ENCODE measurements at regions not wholly inside any gene's neighbourhood (a gene's known extent, or its start where the extent isn't known, plus 50 kb on each side); places are given as distances from the start of the nearest gene placed in this dataset.

GRCh38 chr1:218742467-218743262 is 397.5 kb downstream of the TGFB2 start:
- DNase-seq (ENCODE audit: extremely low read depth in 1 of 4, low spot score in 3 of 4) (no peak), FAIRE-seq (no peak), ATAC-seq (no peak)
- no peak overlapping the region for H3K4me3 ChIP-seq
- H3K27me3 ChIP-seq (ENCODE audit: control insufficient read depth in 2 of 2, insufficient read depth in 2 of 2, low read length in 2 of 2): no peaks in the 10 kb centered on the region
- no TSS peak for BruUV-seq (replicated peaks)
- CTCF ChIA-PET (ENCODE audit: low intra/inter-chr PET ratio): no interaction called here
- WGBS (ENCODE audit: insufficient coverage, low coverage, missing lambda C conversion rate): 0% methylated on average over 4 of the region's 6 CpGs
- intact Hi-C loops (cut with micrococcal nuclease): no loop called here
- no peaks in the 10 kb centered on the region for H3K79me2 ChIP-seq (ENCODE audit: control insufficient read depth, insufficient read depth, low read length)
- no peaks in the 10 kb centered on the region for H4K20me1 ChIP-seq (replicated peaks; ENCODE audit: control insufficient read depth, insufficient read depth, low read length)
- in situ Hi-C loops (cut with MboI): no loop called here
- no peak overlapping the region for H3K4me2 ChIP-seq (ENCODE audit: insufficient read depth, low read length)
- H3K9ac ChIP-seq (ENCODE audit: insufficient read depth in 1 of 2, low read depth in 2 of 2, low read length in 2 of 2): no peak overlapping the region
- POLR2A ChIA-PET: no interaction called here
- H3K9me1 ChIP-seq (ENCODE audit: control insufficient read depth, insufficient read depth, low read length): no peaks in the 10 kb centered on the region
- no peaks in the 10 kb centered on the region for H3K36me3 ChIP-seq (ENCODE audit: control insufficient read depth, insufficient read depth, low read length)
- no peaks in the 10 kb centered on the region for H3K9me3 ChIP-seq (replicated peaks; ENCODE audit: control insufficient read depth, insufficient read depth, low read depth, low read length)
- H3K27ac ChIP-seq (ENCODE audit: extremely low read depth, low read depth, low read length): no peak overlapping the region
- H2AFZ ChIP-seq (ENCODE audit: low read depth, low read length): no peak overlapping the region
- H3K4me1 ChIP-seq (replicated peaks in 1 of 2; ENCODE audit: control insufficient read depth in 2 of 2, insufficient read depth in 2 of 2, low read length in 2 of 2): no peaks in the 10 kb centered on the region
- TF ChIP-seq RBM17 (IDR thresholded peaks at IDR 0.05; ENCODE audit: borderline replicate concordance, low read depth, low read length) (no peak), ARID2 (IDR thresholded peaks at IDR 0.05) (no peak), HIVEP1 (CRISPR knock-in tag; IDR thresholded peaks at IDR 0.05) (no peak), RFX7 (CRISPR knock-in tag; IDR thresholded peaks at IDR 0.05) (no peak), SRF (CRISPR knock-in tag; IDR thresholded peaks at IDR 0.05) (no peak), KLF6 (CRISPR knock-in tag; IDR thresholded peaks at IDR 0.05; ENCODE audit: borderline replicate concordance) (no peak), CXXC5 (CRISPR knock-in tag; IDR thresholded peaks at IDR 0.05) (no peak)
- TF ChIP-seq, protein P1, sequence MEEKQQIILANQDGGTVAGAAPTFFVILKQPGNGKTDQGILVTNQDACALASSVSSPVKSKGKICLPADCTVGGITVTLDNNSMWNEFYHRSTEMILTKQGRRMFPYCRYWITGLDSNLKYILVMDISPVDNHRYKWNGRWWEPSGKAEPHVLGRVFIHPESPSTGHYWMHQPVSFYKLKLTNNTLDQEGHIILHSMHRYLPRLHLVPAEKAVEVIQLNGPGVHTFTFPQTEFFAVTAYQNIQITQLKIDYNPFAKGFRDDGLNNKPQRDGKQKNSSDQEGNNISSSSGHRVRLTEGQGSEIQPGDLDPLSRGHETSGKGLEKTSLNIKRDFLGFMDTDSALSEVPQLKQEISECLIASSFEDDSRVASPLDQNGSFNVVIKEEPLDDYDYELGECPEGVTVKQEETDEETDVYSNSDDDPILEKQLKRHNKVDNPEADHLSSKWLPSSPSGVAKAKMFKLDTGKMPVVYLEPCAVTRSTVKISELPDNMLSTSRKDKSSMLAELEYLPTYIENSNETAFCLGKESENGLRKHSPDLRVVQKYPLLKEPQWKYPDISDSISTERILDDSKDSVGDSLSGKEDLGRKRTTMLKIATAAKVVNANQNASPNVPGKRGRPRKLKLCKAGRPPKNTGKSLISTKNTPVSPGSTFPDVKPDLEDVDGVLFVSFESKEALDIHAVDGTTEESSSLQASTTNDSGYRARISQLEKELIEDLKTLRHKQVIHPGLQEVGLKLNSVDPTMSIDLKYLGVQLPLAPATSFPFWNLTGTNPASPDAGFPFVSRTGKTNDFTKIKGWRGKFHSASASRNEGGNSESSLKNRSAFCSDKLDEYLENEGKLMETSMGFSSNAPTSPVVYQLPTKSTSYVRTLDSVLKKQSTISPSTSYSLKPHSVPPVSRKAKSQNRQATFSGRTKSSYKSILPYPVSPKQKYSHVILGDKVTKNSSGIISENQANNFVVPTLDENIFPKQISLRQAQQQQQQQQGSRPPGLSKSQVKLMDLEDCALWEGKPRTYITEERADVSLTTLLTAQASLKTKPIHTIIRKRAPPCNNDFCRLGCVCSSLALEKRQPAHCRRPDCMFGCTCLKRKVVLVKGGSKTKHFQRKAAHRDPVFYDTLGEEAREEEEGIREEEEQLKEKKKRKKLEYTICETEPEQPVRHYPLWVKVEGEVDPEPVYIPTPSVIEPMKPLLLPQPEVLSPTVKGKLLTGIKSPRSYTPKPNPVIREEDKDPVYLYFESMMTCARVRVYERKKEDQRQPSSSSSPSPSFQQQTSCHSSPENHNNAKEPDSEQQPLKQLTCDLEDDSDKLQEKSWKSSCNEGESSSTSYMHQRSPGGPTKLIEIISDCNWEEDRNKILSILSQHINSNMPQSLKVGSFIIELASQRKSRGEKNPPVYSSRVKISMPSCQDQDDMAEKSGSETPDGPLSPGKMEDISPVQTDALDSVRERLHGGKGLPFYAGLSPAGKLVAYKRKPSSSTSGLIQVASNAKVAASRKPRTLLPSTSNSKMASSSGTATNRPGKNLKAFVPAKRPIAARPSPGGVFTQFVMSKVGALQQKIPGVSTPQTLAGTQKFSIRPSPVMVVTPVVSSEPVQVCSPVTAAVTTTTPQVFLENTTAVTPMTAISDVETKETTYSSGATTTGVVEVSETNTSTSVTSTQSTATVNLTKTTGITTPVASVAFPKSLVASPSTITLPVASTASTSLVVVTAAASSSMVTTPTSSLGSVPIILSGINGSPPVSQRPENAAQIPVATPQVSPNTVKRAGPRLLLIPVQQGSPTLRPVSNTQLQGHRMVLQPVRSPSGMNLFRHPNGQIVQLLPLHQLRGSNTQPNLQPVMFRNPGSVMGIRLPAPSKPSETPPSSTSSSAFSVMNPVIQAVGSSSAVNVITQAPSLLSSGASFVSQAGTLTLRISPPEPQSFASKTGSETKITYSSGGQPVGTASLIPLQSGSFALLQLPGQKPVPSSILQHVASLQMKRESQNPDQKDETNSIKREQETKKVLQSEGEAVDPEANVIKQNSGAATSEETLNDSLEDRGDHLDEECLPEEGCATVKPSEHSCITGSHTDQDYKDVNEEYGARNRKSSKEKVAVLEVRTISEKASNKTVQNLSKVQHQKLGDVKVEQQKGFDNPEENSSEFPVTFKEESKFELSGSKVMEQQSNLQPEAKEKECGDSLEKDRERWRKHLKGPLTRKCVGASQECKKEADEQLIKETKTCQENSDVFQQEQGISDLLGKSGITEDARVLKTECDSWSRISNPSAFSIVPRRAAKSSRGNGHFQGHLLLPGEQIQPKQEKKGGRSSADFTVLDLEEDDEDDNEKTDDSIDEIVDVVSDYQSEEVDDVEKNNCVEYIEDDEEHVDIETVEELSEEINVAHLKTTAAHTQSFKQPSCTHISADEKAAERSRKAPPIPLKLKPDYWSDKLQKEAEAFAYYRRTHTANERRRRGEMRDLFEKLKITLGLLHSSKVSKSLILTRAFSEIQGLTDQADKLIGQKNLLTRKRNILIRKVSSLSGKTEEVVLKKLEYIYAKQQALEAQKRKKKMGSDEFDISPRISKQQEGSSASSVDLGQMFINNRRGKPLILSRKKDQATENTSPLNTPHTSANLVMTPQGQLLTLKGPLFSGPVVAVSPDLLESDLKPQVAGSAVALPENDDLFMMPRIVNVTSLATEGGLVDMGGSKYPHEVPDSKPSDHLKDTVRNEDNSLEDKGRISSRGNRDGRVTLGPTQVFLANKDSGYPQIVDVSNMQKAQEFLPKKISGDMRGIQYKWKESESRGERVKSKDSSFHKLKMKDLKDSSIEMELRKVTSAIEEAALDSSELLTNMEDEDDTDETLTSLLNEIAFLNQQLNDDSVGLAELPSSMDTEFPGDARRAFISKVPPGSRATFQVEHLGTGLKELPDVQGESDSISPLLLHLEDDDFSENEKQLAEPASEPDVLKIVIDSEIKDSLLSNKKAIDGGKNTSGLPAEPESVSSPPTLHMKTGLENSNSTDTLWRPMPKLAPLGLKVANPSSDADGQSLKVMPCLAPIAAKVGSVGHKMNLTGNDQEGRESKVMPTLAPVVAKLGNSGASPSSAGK (IDR thresholded peaks at IDR 0.05): no peak
- TF ChIP-seq, protein P2, sequence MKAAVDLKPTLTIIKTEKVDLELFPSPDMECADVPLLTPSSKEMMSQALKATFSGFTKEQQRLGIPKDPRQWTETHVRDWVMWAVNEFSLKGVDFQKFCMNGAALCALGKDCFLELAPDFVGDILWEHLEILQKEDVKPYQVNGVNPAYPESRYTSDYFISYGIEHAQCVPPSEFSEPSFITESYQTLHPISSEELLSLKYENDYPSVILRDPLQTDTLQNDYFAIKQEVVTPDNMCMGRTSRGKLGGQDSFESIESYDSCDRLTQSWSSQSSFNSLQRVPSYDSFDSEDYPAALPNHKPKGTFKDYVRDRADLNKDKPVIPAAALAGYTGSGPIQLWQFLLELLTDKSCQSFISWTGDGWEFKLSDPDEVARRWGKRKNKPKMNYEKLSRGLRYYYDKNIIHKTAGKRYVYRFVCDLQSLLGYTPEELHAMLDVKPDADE (conservative IDR thresholded peaks at IDR 0.05; ENCODE audit: control insufficient read depth, low read depth, low read length): no peak
